ENCODE measurements at regions not wholly inside any gene's neighbourhood (a gene's known extent, or its start where the extent isn't known, plus 50 kb on each side); places are given as distances from the start of the nearest gene placed in this dataset.
"Not testable (repeated sequence)": the region's sequence is repeated elsewhere in the genome, so short reads cannot be mapped to it uniquely, and the experiment has no call there.

DNA sequence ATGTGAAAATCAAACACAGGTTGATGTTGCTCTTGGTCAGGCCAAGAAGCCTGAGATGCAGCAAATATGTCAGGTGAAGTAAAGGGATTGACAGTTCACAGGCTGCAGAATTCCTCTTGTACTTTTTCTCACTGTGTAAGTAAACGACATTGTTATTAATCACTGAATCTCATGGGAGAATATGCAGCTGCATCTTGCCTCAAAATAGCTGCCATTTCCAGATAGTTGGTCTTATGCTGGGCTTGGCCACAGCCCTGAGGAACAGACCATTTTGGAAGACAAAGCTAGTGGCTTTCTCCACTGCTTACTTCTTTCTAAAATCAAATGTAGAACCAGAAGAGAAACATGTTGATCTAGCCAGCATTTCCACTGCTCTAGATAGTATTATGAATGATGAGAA is 403.4 kb upstream of the NR3C2 start:
- no peaks in the 10 kb centered on the region for H3K27me3 ChIP-seq (ENCODE audit: control insufficient read depth, insufficient read depth, low read length)
- no peaks in the 10 kb centered on the region for H3K36me3 ChIP-seq (ENCODE audit: control insufficient read depth, insufficient read depth, low read length)
- peaks cover 5% of the 10 kb centered on the region; the same call in 1 of the 2 replicates for H3K4me1 ChIP-seq (ENCODE audit: control insufficient read depth, insufficient read depth, low read length)
- no peak overlapping the region for H3K4me3 ChIP-seq (ENCODE audit: low read depth, low read length)
- H3K9me3 ChIP-seq (ENCODE audit: control insufficient read depth, insufficient read depth, low read depth, low read length): no peaks in the 10 kb centered on the region
- H3K9ac ChIP-seq (ENCODE audit: low read length): no peak overlapping the region
- H3K27ac ChIP-seq (ENCODE audit: low read depth, low read length): no peak overlapping the region

GRCh38 chr4:148843625-148844024 is 401.4 kb upstream of the NR3C2 start:
- no peak overlapping the region for H3K4me3 ChIP-seq (ENCODE audit: low read depth, low read length)
- H3K9ac ChIP-seq (ENCODE audit: low read length): no peak overlapping the region
- H3K27me3 ChIP-seq (ENCODE audit: control insufficient read depth, insufficient read depth, low read length): no peaks in the 10 kb centered on the region
- peaks cover 5% of the 10 kb centered on the region; the same call in 1 of the 2 replicates for H3K4me1 ChIP-seq (ENCODE audit: control insufficient read depth, insufficient read depth, low read length)
- no peaks in the 10 kb centered on the region for H3K9me3 ChIP-seq (ENCODE audit: control insufficient read depth, insufficient read depth, low read depth, low read length)
- H3K36me3 ChIP-seq (ENCODE audit: control insufficient read depth, insufficient read depth, low read length): no peaks in the 10 kb centered on the region
- H3K27ac ChIP-seq (ENCODE audit: low read depth, low read length): no peak overlapping the region

- Histone ChIP-seq H3K4me3 (ENCODE audit: low read depth, low read length) (no peak overlapping the region), H3K27me3 (ENCODE audit: control insufficient read depth, insufficient read depth, low read length) (no peaks in the 10 kb centered on the region), H3K9me3 (ENCODE audit: control insufficient read depth, insufficient read depth, low read depth, low read length) (no peaks in the 10 kb centered on the region), H3K36me3 (ENCODE audit: control insufficient read depth, insufficient read depth, low read length) (no peaks in the 10 kb centered on the region), H3K4me1 (ENCODE audit: control insufficient read depth, insufficient read depth, low read length) (peaks cover 5% of the 10 kb centered on the region; the same call in 1 of the 2 replicates), H3K9ac (ENCODE audit: low read length) (no peak overlapping the region), H3K27ac (ENCODE audit: low read depth, low read length) (no peak overlapping the region; the same call in 1 of the 2 replicates)
Observed at GRCh38 chr4:148842843-148843242, 400.6 kb upstream of the NR3C2 start.

DNA sequence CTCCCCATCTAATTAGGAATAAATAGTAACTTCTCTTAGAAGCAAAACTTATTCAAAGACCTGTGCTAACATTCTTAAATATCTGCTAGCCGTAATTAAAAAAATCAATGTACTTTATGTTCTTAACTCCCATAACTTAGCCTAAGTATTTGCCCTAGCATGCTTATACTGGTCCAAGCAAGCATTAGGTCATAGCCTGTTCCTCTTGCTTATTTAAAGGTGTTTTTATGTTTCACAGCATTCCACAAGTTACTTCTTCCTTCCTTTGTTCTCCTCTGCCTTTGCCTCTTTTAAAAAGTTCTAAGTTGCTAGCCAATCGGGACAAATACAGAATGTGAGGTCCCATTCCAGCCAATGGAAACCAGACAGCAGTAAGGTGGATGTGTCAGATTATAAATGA is 395.4 kb upstream of the NR3C2 start:
- not testable (repeated sequence) for H3K9me3 ChIP-seq (ENCODE audit: control insufficient read depth, insufficient read depth, low read depth, low read length); H3K9ac ChIP-seq (ENCODE audit: low read length); H3K27ac ChIP-seq (ENCODE audit: low read depth, low read length); H3K4me3 ChIP-seq (ENCODE audit: low read depth, low read length); H3K36me3 ChIP-seq (ENCODE audit: control insufficient read depth, insufficient read depth, low read length); H3K27me3 ChIP-seq (ENCODE audit: control insufficient read depth, insufficient read depth, low read length)
- H3K4me1 ChIP-seq (ENCODE audit: control insufficient read depth, insufficient read depth, low read length): peaks cover 12% of the 10 kb centered on the region; the same call in 1 of the 2 replicates

DNA sequence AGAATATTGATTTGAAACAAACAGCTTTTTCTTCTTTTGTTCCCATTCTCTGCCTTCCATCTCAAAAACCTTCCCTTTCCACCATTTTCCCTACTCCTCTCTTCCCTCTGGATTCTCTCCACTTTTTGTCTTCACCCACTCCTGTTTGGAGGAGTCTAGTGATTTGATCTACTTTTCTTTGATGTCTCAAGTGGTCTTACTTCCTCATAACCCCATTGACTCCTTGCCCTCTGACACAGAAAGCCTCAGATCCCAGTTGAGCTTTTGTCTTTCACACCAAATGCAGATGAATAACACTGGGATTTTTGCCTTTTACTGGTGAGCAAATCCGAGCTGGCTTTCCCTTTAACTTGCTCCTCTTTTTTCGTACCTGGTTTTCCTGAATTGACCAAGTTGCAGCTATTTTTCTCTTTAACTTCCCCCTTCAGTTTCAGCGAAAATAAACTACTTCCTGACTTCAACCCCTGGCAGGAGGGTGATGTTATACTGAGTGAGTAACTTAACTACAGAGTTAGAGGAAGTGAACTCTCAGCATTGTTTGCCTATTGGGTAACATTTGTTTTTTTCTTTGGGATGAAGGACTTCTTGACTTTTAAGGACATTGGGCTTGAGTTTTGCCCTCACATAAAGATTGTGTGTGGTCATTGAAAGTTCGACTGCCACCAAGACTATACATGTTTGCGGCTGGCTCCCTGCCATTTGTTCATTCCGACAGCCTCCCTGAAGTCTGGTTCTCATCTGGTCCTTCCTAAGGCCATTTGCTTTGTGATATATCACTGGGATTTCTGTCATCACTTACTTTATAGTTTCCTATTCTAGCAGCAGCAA is 392.8 kb upstream of the NR3C2 start:
- peaks cover 10% of the 10 kb centered on the region; the same call in 1 of the 2 replicates for H3K4me1 ChIP-seq (ENCODE audit: control insufficient read depth, insufficient read depth, low read length)
- H3K9ac ChIP-seq (ENCODE audit: low read length): no peak overlapping the region
- no peak overlapping the region for H3K27ac ChIP-seq (ENCODE audit: low read depth, low read length)
- no peaks in the 10 kb centered on the region for H3K36me3 ChIP-seq (ENCODE audit: control insufficient read depth, insufficient read depth, low read length)
- H3K27me3 ChIP-seq (ENCODE audit: control insufficient read depth, insufficient read depth, low read length): no peaks in the 10 kb centered on the region
- no peaks in the 10 kb centered on the region for H3K9me3 ChIP-seq (ENCODE audit: control insufficient read depth, insufficient read depth, low read depth, low read length)
- no peak overlapping the region for H3K4me3 ChIP-seq (ENCODE audit: low read depth, low read length)

DNA sequence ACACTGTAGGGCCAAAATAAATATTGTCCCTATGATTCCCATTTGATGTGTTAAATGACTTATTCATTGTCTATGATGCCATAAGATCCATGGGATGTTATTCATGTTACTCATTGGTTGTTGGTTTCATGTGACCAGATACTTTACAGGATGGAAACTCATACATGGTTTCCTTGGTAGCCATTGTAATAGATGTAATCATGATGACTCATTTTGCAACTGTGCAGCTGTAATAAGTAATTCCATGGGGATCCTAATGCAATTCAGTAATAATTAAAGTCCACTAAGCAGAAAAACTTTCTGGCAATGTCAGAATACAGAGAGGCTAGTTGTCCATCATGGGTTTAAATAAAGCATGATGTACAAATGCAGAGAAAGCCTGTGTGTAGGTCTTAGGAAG is 389.7 kb upstream of the NR3C2 start:
- no peaks in the 10 kb centered on the region for H3K27me3 ChIP-seq (ENCODE audit: control insufficient read depth, insufficient read depth, low read length)
- no peaks in the 10 kb centered on the region for H3K9me3 ChIP-seq (ENCODE audit: control insufficient read depth, insufficient read depth, low read depth, low read length)
- no peak overlapping the region for H3K27ac ChIP-seq (ENCODE audit: low read depth, low read length)
- peaks cover 10% of the 10 kb centered on the region; the same call in 1 of the 2 replicates for H3K4me1 ChIP-seq (ENCODE audit: control insufficient read depth, insufficient read depth, low read length)
- H3K4me3 ChIP-seq (ENCODE audit: low read depth, low read length): no peak overlapping the region
- no peak overlapping the region for H3K9ac ChIP-seq (ENCODE audit: low read length)
- no peaks in the 10 kb centered on the region for H3K36me3 ChIP-seq (ENCODE audit: control insufficient read depth, insufficient read depth, low read length)

GRCh38 chr4:148828291-148828690 is 386.1 kb upstream of the NR3C2 start:
- Histone ChIP-seq H3K27ac (ENCODE audit: low read depth, low read length) (no peak overlapping the region), H3K4me1 (ENCODE audit: control insufficient read depth, insufficient read depth, low read length) (no peaks in the 10 kb centered on the region), H3K27me3 (ENCODE audit: control insufficient read depth, insufficient read depth, low read length) (no peaks in the 10 kb centered on the region), H3K4me3 (ENCODE audit: low read depth, low read length) (no peak overlapping the region), H3K9ac (ENCODE audit: low read length) (no peak overlapping the region), H3K36me3 (ENCODE audit: control insufficient read depth, insufficient read depth, low read length) (no peaks in the 10 kb centered on the region), H3K9me3 (ENCODE audit: control insufficient read depth, insufficient read depth, low read depth, low read length) (no peaks in the 10 kb centered on the region)

DNA sequence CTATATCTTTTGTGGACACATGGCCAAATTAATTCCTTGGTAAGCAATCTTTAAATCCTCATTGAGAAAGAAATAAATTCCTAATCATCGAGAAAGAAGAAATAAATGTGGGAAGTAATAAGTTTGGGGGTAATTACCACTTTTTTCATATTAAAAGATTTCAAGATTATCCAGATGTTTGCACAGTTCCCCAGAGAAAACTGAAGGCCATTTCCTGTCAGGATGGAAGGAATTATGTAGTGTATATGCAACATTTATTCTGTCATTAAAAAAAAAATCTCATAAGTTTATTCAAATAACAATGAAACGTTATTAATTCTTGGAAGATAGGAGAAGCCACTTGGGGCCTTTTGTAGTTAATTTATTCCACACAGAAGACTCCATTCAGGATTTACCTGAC is 385.6 kb upstream of the NR3C2 start:
- Histone ChIP-seq H3K9me3 (ENCODE audit: control insufficient read depth, insufficient read depth, low read depth, low read length) (no peaks in the 10 kb centered on the region), H3K36me3 (ENCODE audit: control insufficient read depth, insufficient read depth, low read length) (no peaks in the 10 kb centered on the region), H3K4me1 (ENCODE audit: control insufficient read depth, insufficient read depth, low read length) (no peaks in the 10 kb centered on the region), H3K27me3 (ENCODE audit: control insufficient read depth, insufficient read depth, low read length) (no peaks in the 10 kb centered on the region), H3K27ac (ENCODE audit: low read depth, low read length) (no peak overlapping the region), H3K9ac (ENCODE audit: low read length) (no peak overlapping the region), H3K4me3 (ENCODE audit: low read depth, low read length) (no peak overlapping the region)

GRCh38 chr4:148823419-148823769 is 381.2 kb upstream of the NR3C2 start:
- Histone ChIP-seq H3K9ac (ENCODE audit: low read length) (no peak overlapping the region), H3K4me1 (ENCODE audit: control insufficient read depth, insufficient read depth, low read length) (no peaks in the 10 kb centered on the region), H3K9me3 (ENCODE audit: control insufficient read depth, insufficient read depth, low read depth, low read length) (no peaks in the 10 kb centered on the region), H3K4me3 (ENCODE audit: low read depth, low read length) (no peak overlapping the region), H3K27me3 (ENCODE audit: control insufficient read depth, insufficient read depth, low read length) (no peaks in the 10 kb centered on the region), H3K27ac (ENCODE audit: low read depth, low read length) (0 out of 2 replicates have a peak overlapping the region, but pooled peaks have one; percentile 33), H3K36me3 (ENCODE audit: control insufficient read depth, insufficient read depth, low read length) (no peaks in the 10 kb centered on the region)

- Histone ChIP-seq H3K27me3 (ENCODE audit: control insufficient read depth, insufficient read depth, low read length) (no peaks in the 10 kb centered on the region), H3K4me3 (ENCODE audit: low read depth, low read length) (no peak overlapping the region), H3K9me3 (ENCODE audit: control insufficient read depth, insufficient read depth, low read depth, low read length) (no peaks in the 10 kb centered on the region), H3K4me1 (ENCODE audit: control insufficient read depth, insufficient read depth, low read length) (no peaks in the 10 kb centered on the region), H3K27ac (ENCODE audit: low read depth, low read length) (no peak overlapping the region), H3K36me3 (ENCODE audit: control insufficient read depth, insufficient read depth, low read length) (no peaks in the 10 kb centered on the region), H3K9ac (ENCODE audit: low read length) (no peak overlapping the region)
Observed at GRCh38 chr4:148822572-148823418, 380.6 kb upstream of the NR3C2 start.

- H3K27me3 ChIP-seq (ENCODE audit: control insufficient read depth, insufficient read depth, low read length): no peaks in the 10 kb centered on the region
- H3K27ac ChIP-seq (ENCODE audit: low read depth, low read length): no peak overlapping the region
- no peaks in the 10 kb centered on the region for H3K4me1 ChIP-seq (ENCODE audit: control insufficient read depth, insufficient read depth, low read length)
- no peak overlapping the region for H3K4me3 ChIP-seq (ENCODE audit: low read depth, low read length)
- no peaks in the 10 kb centered on the region for H3K36me3 ChIP-seq (ENCODE audit: control insufficient read depth, insufficient read depth, low read length)
- H3K9ac ChIP-seq (ENCODE audit: low read length): no peak overlapping the region
- no peaks in the 10 kb centered on the region for H3K9me3 ChIP-seq (ENCODE audit: control insufficient read depth, insufficient read depth, low read depth, low read length)
Observed at GRCh38 chr4:148814030-148814429, 371.8 kb upstream of the NR3C2 start.

All from HUES6 (cell line).